ENCODE measurements at regions not wholly inside any gene's neighbourhood (a gene's known extent, or its start where the extent isn't known, plus 50 kb on each side); places are given as distances from the start of the nearest gene placed in this dataset.

DNA sequence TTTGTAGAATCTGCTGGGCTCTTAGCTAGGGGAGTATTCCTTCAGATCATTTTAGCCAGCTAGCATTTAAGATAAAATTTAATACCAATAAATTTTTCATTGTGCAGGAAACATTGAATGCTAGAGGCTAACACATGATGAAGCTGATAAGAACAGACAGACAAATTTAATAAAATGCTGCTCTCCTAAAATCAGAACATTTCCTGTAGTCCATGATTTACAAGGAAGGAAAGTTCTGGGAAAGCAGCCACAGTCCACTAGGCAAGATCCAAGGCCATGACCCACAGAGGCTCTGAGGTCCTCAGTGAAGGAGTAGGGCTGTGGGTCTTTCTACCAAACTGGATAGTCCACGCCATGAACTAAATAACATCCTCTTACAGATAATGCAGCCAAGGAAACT, 253.0 kb downstream of the ICE1 start:
- in situ Hi-C loops (cut with MboI; ENCODE audit: low pct_ligation_motif_present in 1 of 4, low pct_unique_long_range_greater_than_20kb in 1 of 4, low sequenced_read_pairs in 3 of 4), result no loop called here
- no peak for TF ChIP-seq POLR2A (IDR thresholded peaks at IDR 0.05)
- no peak for TF ChIP-seq POLR2AphosphoS5 (IDR thresholded peaks at IDR 0.05)
- Histone ChIP-seq H3K4me1 (no peaks in the 10 kb centered on the region), H3K27me3 (no peaks in the 10 kb centered on the region), H3K27ac (no peak overlapping the region), H3K9me3 (no peaks in the 10 kb centered on the region), H3K4me3 (no peak overlapping the region), H3K36me3 (no peaks in the 10 kb centered on the region)
- 40 to 64% methylated on average over 1 of the region's 1 CpG for WGBS, 2 donors (ENCODE audit: low coverage in 1 of 2)
- intact Hi-C loops (cut with DNase I; ENCODE audit: low total_unique reads), result no loop called here
- DNase-seq, result no peak

- in situ Hi-C loops (cut with MboI; ENCODE audit: low pct_ligation_motif_present in 1 of 4, low pct_unique_long_range_greater_than_20kb in 1 of 4, low sequenced_read_pairs in 3 of 4), result no loop called here
- 59% methylated on average over 1 of the region's 1 CpG; no CpG with 5 or more reads in 1 of the 2 donors for WGBS, 2 donors (ENCODE audit: low coverage in 1 of 2)
- Histone ChIP-seq H3K27me3 (no peaks in the 10 kb centered on the region), H3K4me3 (no peak overlapping the region), H3K4me1 (no peaks in the 10 kb centered on the region), H3K9me3 (no peaks in the 10 kb centered on the region), H3K27ac (no peak overlapping the region), H3K36me3 (no peaks in the 10 kb centered on the region)
- no peak for DNase-seq
- intact Hi-C loops (cut with DNase I; ENCODE audit: low total_unique reads), result no loop called here
- TF ChIP-seq, protein P1, sequence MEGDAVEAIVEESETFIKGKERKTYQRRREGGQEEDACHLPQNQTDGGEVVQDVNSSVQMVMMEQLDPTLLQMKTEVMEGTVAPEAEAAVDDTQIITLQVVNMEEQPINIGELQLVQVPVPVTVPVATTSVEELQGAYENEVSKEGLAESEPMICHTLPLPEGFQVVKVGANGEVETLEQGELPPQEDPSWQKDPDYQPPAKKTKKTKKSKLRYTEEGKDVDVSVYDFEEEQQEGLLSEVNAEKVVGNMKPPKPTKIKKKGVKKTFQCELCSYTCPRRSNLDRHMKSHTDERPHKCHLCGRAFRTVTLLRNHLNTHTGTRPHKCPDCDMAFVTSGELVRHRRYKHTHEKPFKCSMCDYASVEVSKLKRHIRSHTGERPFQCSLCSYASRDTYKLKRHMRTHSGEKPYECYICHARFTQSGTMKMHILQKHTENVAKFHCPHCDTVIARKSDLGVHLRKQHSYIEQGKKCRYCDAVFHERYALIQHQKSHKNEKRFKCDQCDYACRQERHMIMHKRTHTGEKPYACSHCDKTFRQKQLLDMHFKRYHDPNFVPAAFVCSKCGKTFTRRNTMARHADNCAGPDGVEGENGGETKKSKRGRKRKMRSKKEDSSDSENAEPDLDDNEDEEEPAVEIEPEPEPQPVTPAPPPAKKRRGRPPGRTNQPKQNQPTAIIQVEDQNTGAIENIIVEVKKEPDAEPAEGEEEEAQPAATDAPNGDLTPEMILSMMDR (IDR thresholded peaks at IDR 0.05), result no peak
- TF ChIP-seq POLR2A (IDR thresholded peaks at IDR 0.05) (no peak), EP300 (IDR thresholded peaks at IDR 0.05; ENCODE audit: low read depth) (no peak), POLR2AphosphoS5 (IDR thresholded peaks at IDR 0.05) (no peak)
Observed at GRCh38 chr5:5671823-5672222, 249.3 kb downstream of the ICE1 start.

- no peak overlapping the region for H3K4me3 ChIP-seq
- in situ Hi-C loops (cut with MboI; ENCODE audit: low pct_ligation_motif_present in 1 of 4, low pct_unique_long_range_greater_than_20kb in 1 of 4, low sequenced_read_pairs in 3 of 4), result no loop called here
- no peaks in the 10 kb centered on the region for H3K27me3 ChIP-seq
- H3K36me3 ChIP-seq, result no peaks in the 10 kb centered on the region
- TF ChIP-seq POLR2AphosphoS5 (IDR thresholded peaks at IDR 0.05), result no peak
- no peak for TF ChIP-seq EP300 (IDR thresholded peaks at IDR 0.05; ENCODE audit: low read depth)
- TF ChIP-seq POLR2A (IDR thresholded peaks at IDR 0.05), result no peak
- TF ChIP-seq, protein P1 (IDR thresholded peaks at IDR 0.05), result no peak
- WGBS, 2 donors (ENCODE audit: low coverage in 1 of 2), result 58% methylated on average over 3 of the region's 3 CpGs; no CpG with 5 or more reads in 1 of the 2 donors
- H3K27ac ChIP-seq, result no peak overlapping the region
- no peak for DNase-seq
- H3K9me3 ChIP-seq, result no peaks in the 10 kb centered on the region
- intact Hi-C loops (cut with DNase I; ENCODE audit: low total_unique reads), result no loop called here
- no peaks in the 10 kb centered on the region for H3K4me1 ChIP-seq
Observed at GRCh38 chr5:5667136-5667554, 244.7 kb downstream of the ICE1 start.

GRCh38 chr5:5666369-5666768, 243.9 kb downstream of the ICE1 start:
- no peaks in the 10 kb centered on the region for H3K4me1 ChIP-seq
- no peaks in the 10 kb centered on the region for H3K9me3 ChIP-seq
- TF ChIP-seq POLR2A (IDR thresholded peaks at IDR 0.05) (no peak), EP300 (IDR thresholded peaks at IDR 0.05; ENCODE audit: low read depth) (no peak)
- TF ChIP-seq, protein P1 (IDR thresholded peaks at IDR 0.05), result no peak
- H3K36me3 ChIP-seq, result no peaks in the 10 kb centered on the region
- no peaks in the 10 kb centered on the region for H3K27me3 ChIP-seq
- intact Hi-C loops (cut with DNase I; ENCODE audit: low total_unique reads) (no loop called here), in situ Hi-C loops (cut with MboI; ENCODE audit: low pct_ligation_motif_present in 1 of 4, low pct_unique_long_range_greater_than_20kb in 1 of 4, low sequenced_read_pairs in 3 of 4) (no loop called here)
- DNase-seq, result no peak
- WGBS, 2 donors (ENCODE audit: low coverage in 1 of 2), result 81 to 90% methylated on average over 2 to 7 of the region's 7 CpGs
- H3K27ac ChIP-seq, result no peak overlapping the region
- no peak overlapping the region for H3K4me3 ChIP-seq

DNA sequence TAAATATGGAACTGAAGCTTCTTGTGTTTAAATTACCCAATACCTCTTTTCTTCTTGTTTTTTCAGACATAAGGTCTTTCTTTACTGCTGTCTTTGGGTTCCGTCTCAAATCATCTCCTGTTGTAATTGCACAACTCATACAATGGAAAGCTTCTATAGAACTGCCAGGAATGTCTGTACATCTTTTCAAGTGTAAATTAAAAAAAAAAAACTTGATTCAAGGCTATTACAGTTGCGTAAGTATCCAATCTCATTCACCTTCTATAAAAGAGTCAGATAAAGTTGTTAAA, 243.5 kb downstream of the ICE1 start:
- no peaks in the 10 kb centered on the region for H3K36me3 ChIP-seq
- in situ Hi-C loops (cut with MboI; ENCODE audit: low pct_ligation_motif_present in 1 of 4, low pct_unique_long_range_greater_than_20kb in 1 of 4, low sequenced_read_pairs in 3 of 4) (no loop called here), intact Hi-C loops (cut with DNase I; ENCODE audit: low total_unique reads) (no loop called here)
- H3K9me3 ChIP-seq, result no peaks in the 10 kb centered on the region
- TF ChIP-seq EP300 (IDR thresholded peaks at IDR 0.05; ENCODE audit: low read depth), result no peak
- H3K4me3 ChIP-seq, result no peak overlapping the region
- no peak for DNase-seq
- 86 to 88% methylated on average over 2 of the region's 2 CpGs for WGBS, 2 donors (ENCODE audit: low coverage in 1 of 2)
- H3K27ac ChIP-seq, result no peak overlapping the region
- no peaks in the 10 kb centered on the region for H3K4me1 ChIP-seq
- H3K27me3 ChIP-seq, result no peaks in the 10 kb centered on the region

All from transverse colon (tissue), 4 donors.